DND-41 (cell line): ENCODE measurements at regions not wholly inside any gene's neighbourhood (a gene's known extent, or its start where the extent isn't known, plus 50 kb on each side); places are given as distances from the start of the nearest gene placed in this dataset.

Experiments used
- EZH2 ChIP-seq: IDR thresholded peaks from 3 replicates; pipeline ENCODE4 v1.6.1; 2012; ENCODE audit warnings: borderline replicate concordance, low read depth, mild to moderate bottlenecking, moderate library complexity, low read length, inconsistent platforms; ENCODE audit not compliant: severe bottlenecking
- TF ChIP-seq, protein P1 (sequence below): IDR thresholded peaks from 2 replicates; pipeline ENCODE4 v1.5.1; 2012; ENCODE audit warnings: borderline replicate concordance, low read length, moderate library complexity, mild to moderate bottlenecking; ENCODE audit not compliant: poor library complexity, severe bottlenecking; ENCODE audit errors: extremely low read depth

- TF ChIP-seq, protein P1, sequence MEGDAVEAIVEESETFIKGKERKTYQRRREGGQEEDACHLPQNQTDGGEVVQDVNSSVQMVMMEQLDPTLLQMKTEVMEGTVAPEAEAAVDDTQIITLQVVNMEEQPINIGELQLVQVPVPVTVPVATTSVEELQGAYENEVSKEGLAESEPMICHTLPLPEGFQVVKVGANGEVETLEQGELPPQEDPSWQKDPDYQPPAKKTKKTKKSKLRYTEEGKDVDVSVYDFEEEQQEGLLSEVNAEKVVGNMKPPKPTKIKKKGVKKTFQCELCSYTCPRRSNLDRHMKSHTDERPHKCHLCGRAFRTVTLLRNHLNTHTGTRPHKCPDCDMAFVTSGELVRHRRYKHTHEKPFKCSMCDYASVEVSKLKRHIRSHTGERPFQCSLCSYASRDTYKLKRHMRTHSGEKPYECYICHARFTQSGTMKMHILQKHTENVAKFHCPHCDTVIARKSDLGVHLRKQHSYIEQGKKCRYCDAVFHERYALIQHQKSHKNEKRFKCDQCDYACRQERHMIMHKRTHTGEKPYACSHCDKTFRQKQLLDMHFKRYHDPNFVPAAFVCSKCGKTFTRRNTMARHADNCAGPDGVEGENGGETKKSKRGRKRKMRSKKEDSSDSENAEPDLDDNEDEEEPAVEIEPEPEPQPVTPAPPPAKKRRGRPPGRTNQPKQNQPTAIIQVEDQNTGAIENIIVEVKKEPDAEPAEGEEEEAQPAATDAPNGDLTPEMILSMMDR: no peak
- TF ChIP-seq EZH2: no peak
Measured at GRCh38 chr5:26054594-26054993, 983.8 kb downstream of the CDH9 start.
